LNCAP (cell line): ENCODE measurements at regions not wholly inside any gene's neighbourhood (a gene's known extent, or its start where the extent isn't known, plus 50 kb on each side); places are given as distances from the start of the nearest gene placed in this dataset.

ENCODE experiments used
- CTCF ChIP-seq: fragments of 450-650 bp; IDR thresholded peaks from 2 replicates; pipeline ENCODE4 v1.5.1; 2017; ENCODE audit warnings: mild to moderate bottlenecking

DNA sequence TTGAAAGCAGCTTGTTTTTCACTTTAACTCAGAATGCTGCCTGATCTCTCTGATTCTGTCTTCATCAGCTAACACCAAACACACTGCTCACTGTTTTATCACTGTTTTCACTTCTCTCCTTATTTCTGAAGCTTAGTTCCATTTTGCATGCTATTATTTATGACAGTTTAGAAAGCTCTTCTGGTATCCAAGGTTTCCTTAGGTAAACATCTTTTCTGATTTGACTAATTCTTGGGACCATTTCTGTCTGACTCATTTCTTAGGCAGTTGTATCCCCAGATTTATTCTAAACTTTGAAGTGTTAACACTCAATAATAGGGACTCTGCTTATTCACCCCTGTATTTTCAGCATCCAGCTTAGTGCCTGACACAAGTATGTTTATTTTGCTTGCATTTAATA lies 167.7 kb downstream of the BCHE start:
- TF ChIP-seq CTCF, result no peak

GRCh38 chr3:165667676-165668075 lies 169.5 kb downstream of the BCHE start:
- TF ChIP-seq CTCF, result no peak

- TF ChIP-seq CTCF, result no peak
These were observed 179.2 kb downstream of the BCHE start for GRCh38 chr3:165658027-165658426.

DNA sequence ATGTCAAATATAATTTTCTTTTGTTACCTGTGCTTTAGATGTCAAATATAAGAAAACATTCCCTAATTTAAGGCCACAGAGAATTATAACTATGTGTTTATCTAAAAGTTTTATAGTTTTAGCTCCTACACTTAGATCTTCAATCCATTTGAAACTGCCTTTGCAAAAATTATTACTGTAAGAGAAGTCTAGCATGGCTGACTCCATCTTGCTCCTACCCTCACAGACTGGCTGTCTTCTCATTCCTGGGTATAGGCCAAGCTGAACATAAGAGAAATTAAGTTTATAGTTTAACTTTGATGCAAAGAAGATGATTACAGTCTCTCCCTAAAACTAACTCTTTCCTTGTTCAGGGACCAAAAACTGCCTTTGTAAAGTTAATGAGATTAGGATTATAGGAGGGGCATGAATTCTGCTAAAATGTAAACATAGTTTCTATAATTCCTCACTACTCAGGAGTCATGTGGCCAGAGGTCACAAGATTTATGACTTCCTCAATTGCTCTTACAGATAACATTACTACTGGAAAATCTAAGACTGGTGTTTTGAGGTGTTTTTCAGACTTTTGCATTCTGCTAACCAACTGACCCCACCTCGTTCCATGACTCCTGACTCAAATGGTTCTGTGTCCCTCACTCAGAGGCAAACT lies 184.0 kb downstream of the BCHE start:
- TF ChIP-seq CTCF, result no peak

DNA sequence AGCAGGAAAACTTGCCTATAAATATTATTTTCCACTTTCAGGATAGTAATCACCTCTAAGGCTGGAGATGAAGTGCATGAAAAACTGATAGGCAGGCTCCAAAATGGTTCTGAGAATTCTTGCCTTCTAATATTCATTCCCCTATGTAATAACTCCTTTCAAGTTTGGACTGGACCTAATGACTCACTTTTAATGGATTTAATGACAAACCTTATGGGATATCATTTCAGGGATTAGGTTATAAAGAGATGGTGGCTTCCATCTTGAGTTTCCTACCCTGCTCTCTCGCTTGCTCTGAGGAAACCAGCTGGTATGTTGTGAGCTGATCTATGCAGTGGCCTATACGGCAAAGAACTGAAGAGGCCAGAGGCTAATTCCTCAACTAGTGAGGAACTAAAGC lies 192.0 kb downstream of the BCHE start:
- TF ChIP-seq CTCF, result no peak

- no peak for TF ChIP-seq CTCF
These were observed 192.9 kb downstream of the BCHE start for GRCh38 chr3:165644331-165644730.

GRCh38 chr3:165643425-165643824 lies 193.8 kb downstream of the BCHE start:
- TF ChIP-seq CTCF, result no peak
